Colonic mucosa (tissue), 4 donors: ENCODE measurements at regions not wholly inside any gene's neighbourhood (a gene's known extent, or its start where the extent isn't known, plus 50 kb on each side); places are given as distances from the start of the nearest gene placed in this dataset.

ENCODE experiments used
- DNase-seq: peaks from one replicate; pipeline ENCODE4 v3.0.0-alpha.2; 2020
- H3K27ac ChIP-seq: fragments of 200-600 bp; one replicate; pipeline ENCODE4 v1.8.0; 2021
- H3K27me3 ChIP-seq: fragments of 200-600 bp; one replicate; pipeline ENCODE4 v1.8.0; 2021
- H3K36me3 ChIP-seq: fragments of 200-600 bp; one replicate; pipeline ENCODE4 v1.8.0; 2021
- H3K4me1 ChIP-seq: fragments of 200-600 bp; one replicate; pipeline ENCODE4 v1.8.0; 2021; ENCODE audit warnings: mild to moderate bottlenecking
- H3K4me3 ChIP-seq: fragments of 200-600 bp; one replicate; pipeline ENCODE4 v1.8.0; 2021
- H3K9ac ChIP-seq, 2 donors: one replicate each; pipeline ENCODE4 v1.7.0; 2013; ENCODE audit warnings: control low read depth in 2 of 2, low read depth in 2 of 2, low read length in 2 of 2
- H3K9me3 ChIP-seq: fragments of 200-600 bp; one replicate; pipeline ENCODE4 v1.8.0; 2021
- CTCF ChIP-seq: fragments of 200-600 bp; IDR thresholded peaks from one replicate; pipeline ENCODE4 v1.8.0; 2022; ENCODE audit warnings: antibody characterized with exemption, mild to moderate bottlenecking
- intact Hi-C: fragments of 100-400 bp; cut with DNase I; formaldehyde crosslinking; loops from one replicate; pipeline ENCODE4 v1.14.1; 2022
- donor health status: healthy.
- donor health status: DM: no; HTN: no; CAD: no.
- donor health status: DM: no; HTN: no; CAD: no.

GRCh38 chr12:125387206-125387605, 322.0 kb downstream of the AACS start:
- no peak for TF ChIP-seq CTCF
- H3K4me3 ChIP-seq, result no peak overlapping the region
- H3K4me1 ChIP-seq, result no peaks in the 10 kb centered on the region
- H3K27ac ChIP-seq, result no peak overlapping the region
- intact Hi-C loops, result no loop called here
- H3K9me3 ChIP-seq, result no peaks in the 10 kb centered on the region
- no peak overlapping the region for H3K9ac ChIP-seq
- no peaks in the 10 kb centered on the region for H3K27me3 ChIP-seq
- no peak for DNase-seq
- no peaks in the 10 kb centered on the region for H3K36me3 ChIP-seq

- Histone ChIP-seq H3K4me3 (no peak overlapping the region), H3K9me3 (no peaks in the 10 kb centered on the region), H3K27ac (no peak overlapping the region), H3K4me1 (no peaks in the 10 kb centered on the region), H3K36me3 (no peaks in the 10 kb centered on the region), H3K9ac (no peak overlapping the region), H3K27me3 (no peaks in the 10 kb centered on the region)
- no peak for TF ChIP-seq CTCF
- intact Hi-C loops, result no loop called here
- no peak for DNase-seq
Measured at GRCh38 chr12:125389061-125389697, 323.9 kb downstream of the AACS start.

GRCh38 chr12:125393569-125393968, 328.3 kb downstream of the AACS start:
- Histone ChIP-seq H3K4me3 (no peak overlapping the region), H3K36me3 (no peaks in the 10 kb centered on the region), H3K27ac (no peak overlapping the region), H3K9ac (no peak overlapping the region), H3K4me1 (no peaks in the 10 kb centered on the region), H3K27me3 (no peaks in the 10 kb centered on the region), H3K9me3 (no peaks in the 10 kb centered on the region)
- intact Hi-C loops, result no loop called here
- DNase-seq, result peak; percentile 21
- TF ChIP-seq CTCF, result no peak

- Histone ChIP-seq H3K36me3 (no peaks in the 10 kb centered on the region), H3K27ac (no peak overlapping the region), H3K9me3 (no peaks in the 10 kb centered on the region), H3K4me3 (no peak overlapping the region), H3K9ac (no peak overlapping the region), H3K27me3 (no peaks in the 10 kb centered on the region), H3K4me1 (no peaks in the 10 kb centered on the region)
- TF ChIP-seq CTCF, result no peak
- intact Hi-C loops, result no loop called here
- no peak for DNase-seq
Measured at GRCh38 chr12:125395583-125396215, 330.5 kb downstream of the AACS start.

GRCh38 chr12:125399489-125399888, 334.3 kb downstream of the AACS start:
- no peak for TF ChIP-seq CTCF
- H3K4me3 ChIP-seq, result no peak overlapping the region
- H3K9me3 ChIP-seq, result no peaks in the 10 kb centered on the region
- H3K36me3 ChIP-seq, result no peaks in the 10 kb centered on the region
- no peaks in the 10 kb centered on the region for H3K27me3 ChIP-seq
- DNase-seq, result no peak
- intact Hi-C loops, result no loop called here
- H3K27ac ChIP-seq, result no peak overlapping the region
- no peaks in the 10 kb centered on the region for H3K4me1 ChIP-seq
- H3K9ac ChIP-seq, result no peak overlapping the region
